ENCODE measurements at regions not wholly inside any gene's neighbourhood (a gene's known extent, or its start where the extent isn't known, plus 50 kb on each side); places are given as distances from the start of the nearest gene placed in this dataset.

DNA sequence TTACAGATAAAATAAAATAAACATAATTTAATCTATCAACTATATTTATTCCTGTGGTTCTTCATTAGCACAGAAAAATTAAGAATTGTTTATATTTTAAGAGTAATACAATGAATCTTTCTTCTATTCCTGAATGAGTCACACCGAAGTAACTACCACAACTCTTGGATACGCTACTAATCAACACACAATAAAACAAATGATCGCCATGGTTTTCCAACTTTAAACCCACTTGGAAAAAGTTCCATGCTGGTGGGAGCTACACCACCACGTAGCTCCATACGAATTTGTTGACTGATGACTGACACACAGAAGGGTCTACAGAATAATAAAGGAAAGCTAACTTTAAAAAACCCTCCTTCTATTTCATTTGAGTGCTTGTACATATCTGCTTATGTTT lies 135.8 kb upstream of the NEDD9 start:
- TF ChIP-seq, protein P1, sequence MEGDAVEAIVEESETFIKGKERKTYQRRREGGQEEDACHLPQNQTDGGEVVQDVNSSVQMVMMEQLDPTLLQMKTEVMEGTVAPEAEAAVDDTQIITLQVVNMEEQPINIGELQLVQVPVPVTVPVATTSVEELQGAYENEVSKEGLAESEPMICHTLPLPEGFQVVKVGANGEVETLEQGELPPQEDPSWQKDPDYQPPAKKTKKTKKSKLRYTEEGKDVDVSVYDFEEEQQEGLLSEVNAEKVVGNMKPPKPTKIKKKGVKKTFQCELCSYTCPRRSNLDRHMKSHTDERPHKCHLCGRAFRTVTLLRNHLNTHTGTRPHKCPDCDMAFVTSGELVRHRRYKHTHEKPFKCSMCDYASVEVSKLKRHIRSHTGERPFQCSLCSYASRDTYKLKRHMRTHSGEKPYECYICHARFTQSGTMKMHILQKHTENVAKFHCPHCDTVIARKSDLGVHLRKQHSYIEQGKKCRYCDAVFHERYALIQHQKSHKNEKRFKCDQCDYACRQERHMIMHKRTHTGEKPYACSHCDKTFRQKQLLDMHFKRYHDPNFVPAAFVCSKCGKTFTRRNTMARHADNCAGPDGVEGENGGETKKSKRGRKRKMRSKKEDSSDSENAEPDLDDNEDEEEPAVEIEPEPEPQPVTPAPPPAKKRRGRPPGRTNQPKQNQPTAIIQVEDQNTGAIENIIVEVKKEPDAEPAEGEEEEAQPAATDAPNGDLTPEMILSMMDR (IDR thresholded peaks at IDR 0.05): no peak
- no peak overlapping the region for H3K4me3 Mint-ChIP-seq (ENCODE audit: unreplicated experiment)
- no peak for DNase-seq (ENCODE audit: low spot score)
- H3K36me3 Mint-ChIP-seq (ENCODE audit: low read depth): no peaks in the 10 kb centered on the region
- peaks cover 4% of the 10 kb centered on the region for H3K9me3 Mint-ChIP-seq (ENCODE audit: low read depth)
- no peak overlapping the region for H3K27ac Mint-ChIP-seq (ENCODE audit: unreplicated experiment)
- H3K4me1 Mint-ChIP-seq (ENCODE audit: low read depth): peaks cover 31% of the 10 kb centered on the region
- H3K27me3 Mint-ChIP-seq (ENCODE audit: low read depth): no peaks in the 10 kb centered on the region

DNA sequence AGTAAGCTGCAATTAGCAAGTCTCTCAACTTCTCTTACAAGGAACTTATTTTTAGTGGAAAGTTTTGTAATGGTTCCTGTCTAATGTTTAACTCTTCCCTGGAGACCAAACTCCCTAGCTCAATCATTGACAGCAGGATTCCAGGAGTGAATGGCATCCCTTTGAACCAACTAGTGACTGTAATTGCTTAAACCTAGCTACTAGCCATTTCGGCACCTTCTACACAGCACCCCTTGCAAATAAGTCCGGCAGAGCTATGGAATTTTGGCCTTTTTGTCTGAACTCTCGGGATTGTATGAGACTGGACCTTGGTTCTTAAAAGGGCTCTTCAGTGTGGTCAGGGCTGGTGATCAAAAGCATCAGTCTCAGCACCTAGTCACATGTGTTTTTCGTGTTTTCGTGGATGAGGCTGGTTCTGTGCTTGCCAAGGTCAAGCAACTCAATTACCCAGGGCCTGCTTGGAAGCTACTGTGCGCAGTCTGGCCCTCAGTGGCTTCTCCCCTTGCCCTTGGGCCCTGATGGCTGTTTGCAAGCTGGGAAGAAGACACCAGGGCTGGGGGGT lies 135.3 kb upstream of the NEDD9 start:
- TF ChIP-seq, protein P1 (IDR thresholded peaks at IDR 0.05): no peak
- Mint-ChIP-seq H3K4me1 (ENCODE audit: low read depth) (peaks cover 31% of the 10 kb centered on the region), H3K27ac (ENCODE audit: unreplicated experiment) (peak overlapping the region; percentile 28), H3K4me3 (ENCODE audit: unreplicated experiment) (no peak overlapping the region), H3K27me3 (ENCODE audit: low read depth) (no peaks in the 10 kb centered on the region), H3K36me3 (ENCODE audit: low read depth) (no peaks in the 10 kb centered on the region), H3K9me3 (ENCODE audit: low read depth) (peaks cover 4% of the 10 kb centered on the region)
- DNase-seq (ENCODE audit: low spot score): no peak

DNA sequence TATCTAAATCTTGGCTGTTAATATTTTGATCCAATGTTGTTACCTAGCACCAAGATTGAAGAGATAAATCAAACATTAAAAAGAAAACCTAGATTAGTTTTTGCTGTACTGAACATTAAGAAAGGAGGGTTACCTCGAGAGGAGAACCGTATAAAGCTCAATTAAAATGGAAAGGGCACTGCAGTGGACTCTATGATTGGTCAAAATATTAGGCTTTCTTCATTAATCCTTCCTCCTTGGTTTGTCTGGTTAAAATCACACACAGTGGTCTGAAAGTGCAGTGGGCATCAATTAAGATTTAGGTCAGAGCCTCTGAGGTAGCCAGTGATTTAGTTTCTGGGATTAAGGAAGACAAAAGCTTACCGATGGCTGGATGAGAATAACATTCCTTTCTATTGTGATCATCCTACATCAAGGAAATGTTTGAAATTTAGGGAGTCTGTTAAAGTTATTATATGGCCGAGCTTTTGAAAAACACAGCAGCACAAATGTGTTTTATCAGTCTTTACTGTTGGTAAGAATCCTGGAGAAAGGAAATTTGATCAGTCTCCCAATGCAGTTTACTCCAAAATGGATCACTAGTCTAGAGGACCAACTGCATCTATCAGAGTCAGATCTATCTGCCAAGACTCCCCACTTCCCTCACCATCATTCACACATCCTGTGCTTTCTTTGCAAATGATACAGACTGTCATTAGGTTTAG lies 134.6 kb upstream of the NEDD9 start:
- no peaks in the 10 kb centered on the region for H3K27me3 Mint-ChIP-seq (ENCODE audit: low read depth)
- no peak for DNase-seq (ENCODE audit: low spot score)
- peaks cover 35% of the 10 kb centered on the region for H3K4me1 Mint-ChIP-seq (ENCODE audit: low read depth)
- H3K36me3 Mint-ChIP-seq (ENCODE audit: low read depth): no peaks in the 10 kb centered on the region
- TF ChIP-seq, protein P1 (IDR thresholded peaks at IDR 0.05): no peak
- H3K4me3 Mint-ChIP-seq (ENCODE audit: unreplicated experiment): no peak overlapping the region
- peaks cover 1% of the 10 kb centered on the region for H3K9me3 Mint-ChIP-seq (ENCODE audit: low read depth)
- H3K27ac Mint-ChIP-seq (ENCODE audit: unreplicated experiment): peak overlapping the region; percentile 28

DNA sequence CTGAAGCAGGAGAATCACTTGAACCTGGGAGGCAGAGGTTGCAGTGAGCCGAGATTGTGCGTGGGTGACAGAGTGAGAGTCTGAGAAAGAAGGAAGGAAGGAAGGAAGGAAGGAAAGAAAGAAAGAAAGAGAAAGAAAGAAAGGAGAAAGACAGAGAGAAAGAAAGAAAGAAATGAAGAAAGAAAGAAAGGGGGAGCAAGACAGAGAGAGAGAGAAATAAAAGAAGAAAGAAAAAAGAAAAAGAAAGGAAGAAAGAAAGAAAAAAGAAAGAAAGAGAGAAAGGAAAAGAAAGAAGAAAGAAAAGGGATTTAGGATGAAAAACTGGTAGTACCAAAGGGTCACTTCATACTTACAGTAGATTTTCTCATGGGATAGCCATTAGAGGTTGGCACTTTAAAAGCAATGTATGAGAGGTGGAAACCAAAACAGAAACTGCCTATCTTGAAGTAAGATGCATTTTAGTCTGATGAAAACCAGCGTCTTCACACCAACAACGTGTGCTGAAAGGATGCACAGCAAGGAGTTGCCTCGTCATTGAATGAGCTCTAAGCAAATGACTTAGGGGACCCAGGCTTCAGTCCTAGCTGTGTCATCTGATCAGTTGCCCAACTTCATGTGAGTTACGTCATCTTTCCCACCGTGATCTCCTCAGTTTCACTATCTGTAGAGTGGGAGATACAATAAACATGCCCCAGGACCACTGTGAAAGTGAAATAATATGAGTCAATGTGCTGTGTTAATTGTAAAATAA lies 133.9 kb upstream of the NEDD9 start:
- H3K27ac Mint-ChIP-seq (ENCODE audit: unreplicated experiment): no peak overlapping the region
- H3K4me3 Mint-ChIP-seq (ENCODE audit: unreplicated experiment): no peak overlapping the region
- DNase-seq (ENCODE audit: low spot score): no peak
- TF ChIP-seq, protein P1 (IDR thresholded peaks at IDR 0.05): no peak
- no peaks in the 10 kb centered on the region for H3K27me3 Mint-ChIP-seq (ENCODE audit: low read depth)
- no peaks in the 10 kb centered on the region for H3K9me3 Mint-ChIP-seq (ENCODE audit: low read depth)
- peaks cover 35% of the 10 kb centered on the region for H3K4me1 Mint-ChIP-seq (ENCODE audit: low read depth)
- H3K36me3 Mint-ChIP-seq (ENCODE audit: low read depth): no peaks in the 10 kb centered on the region

DNA sequence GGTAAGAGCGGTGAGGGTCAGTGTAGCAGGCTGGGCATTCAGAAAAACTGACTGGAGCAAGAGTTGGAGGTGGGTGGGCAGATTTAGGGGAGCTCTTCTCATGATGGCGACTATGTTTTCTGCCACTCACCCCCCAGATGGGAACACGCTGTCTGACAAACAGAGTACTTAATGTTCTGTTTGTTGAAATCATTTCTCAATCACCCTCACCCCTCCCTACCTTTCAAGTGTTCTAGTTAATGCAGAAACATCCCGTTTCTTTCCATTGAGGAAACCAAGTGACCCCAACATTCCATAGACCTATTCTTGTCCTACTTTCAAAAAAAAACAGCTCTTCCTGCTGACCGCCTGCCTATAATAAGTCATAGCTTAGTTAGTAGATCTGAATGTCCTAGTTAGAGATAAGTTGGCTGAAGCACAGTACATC lies 132.5 kb upstream of the NEDD9 start:
- Mint-ChIP-seq H3K27ac (ENCODE audit: unreplicated experiment) (no peak overlapping the region), H3K27me3 (ENCODE audit: low read depth) (no peaks in the 10 kb centered on the region)
- no peak for DNase-seq (ENCODE audit: low spot score)

More for the DNA sequence above, 132.5 kb upstream of the NEDD9 start:
- H3K9me3 Mint-ChIP-seq (ENCODE audit: low read depth): peaks cover 5% of the 10 kb centered on the region
- H3K4me3 Mint-ChIP-seq (ENCODE audit: unreplicated experiment): no peak overlapping the region
- peaks cover 35% of the 10 kb centered on the region for H3K4me1 Mint-ChIP-seq (ENCODE audit: low read depth)
- peaks cover 2% of the 10 kb centered on the region for H3K36me3 Mint-ChIP-seq (ENCODE audit: low read depth)
- TF ChIP-seq, protein P1 (IDR thresholded peaks at IDR 0.05): no peak

Measured in chondrocyte (in vitro differentiated cells).